ENCODE measurements at regions not wholly inside any gene's neighbourhood (a gene's known extent, or its start where the extent isn't known, plus 50 kb on each side); places are given as distances from the start of the nearest gene placed in this dataset.

DNA sequence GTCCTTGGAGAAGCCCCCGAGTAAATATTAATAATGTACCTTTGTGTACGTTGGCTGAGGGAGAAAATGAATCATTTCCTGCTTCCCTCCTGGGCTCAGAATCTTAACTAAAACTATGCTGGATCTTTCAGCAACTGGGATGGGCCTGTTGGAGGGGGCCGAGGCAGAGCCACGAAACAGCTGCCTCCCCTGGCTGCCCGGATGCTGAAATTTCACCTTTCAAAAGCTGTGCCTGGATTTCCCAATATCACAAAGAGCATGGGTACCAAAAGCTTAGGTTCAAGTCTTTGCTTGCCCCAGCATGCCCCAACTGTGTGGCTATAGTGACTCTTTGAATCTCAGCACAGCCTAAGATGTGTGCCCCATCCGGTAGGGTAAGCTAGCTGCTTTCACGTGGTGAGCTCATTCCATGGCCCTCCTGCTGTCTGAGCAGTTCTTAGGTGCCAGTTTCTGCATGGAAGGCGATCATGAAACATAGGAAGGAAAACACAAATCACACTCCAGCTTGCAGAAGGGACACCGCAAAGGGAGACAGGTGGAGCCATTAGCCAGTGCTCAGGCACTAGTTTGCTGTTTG, 473.5 kb downstream of the PTPRU start:
- TF ChIP-seq POLR2A (IDR thresholded peaks at IDR 0.05; ENCODE audit: low read depth, low read length) = no peak
- TF ChIP-seq TAF1 (IDR thresholded peaks at IDR 0.05; ENCODE audit: low read depth, low read length) = no peak
- TF ChIP-seq POLR2AphosphoS5 (IDR thresholded peaks at IDR 0.05; ENCODE audit: low read depth, low read length) = no peak
- no peak for TF ChIP-seq PAX5 (IDR thresholded peaks at IDR 0.05; ENCODE audit: insufficient read depth, low read length, severe bottlenecking)
